GM10248 (cell line): ENCODE measurements at regions not wholly inside any gene's neighbourhood (a gene's known extent, or its start where the extent isn't known, plus 50 kb on each side); places are given as distances from the start of the nearest gene placed in this dataset.

Experiments
- CTCF ChIA-PET: fragments of 300-600 bp; sonication (Branson Sonifier 250); formaldehyde crosslinking; extraction: SDS; loops from one replicate; lab custom pipeline; 2021; ENCODE audit warnings: antibody characterized with exemption; lab: Yijun Ruan, JAX
- POLR2A ChIA-PET: fragments of 350-650 bp; sonication (Branson Sonifier 250); formaldehyde crosslinking; extraction: SDS; loops from one replicate; lab custom pipeline; 2020; ENCODE audit warnings: antibody characterized with exemption; lab: Yijun Ruan, JAX
- DNase-seq: peaks from one replicate; pipeline ENCODE4 v3.0.0; 2012; ENCODE audit errors: extremely low spot score
- TF ChIP-seq, protein P1 (sequence below): IDR thresholded peaks from 2 replicates; pipeline ENCODE4 v1.5.1; 2012; ENCODE audit warnings: mild to moderate bottlenecking, low read depth; ENCODE audit errors: extremely low read depth, missing control alignments, control extremely low read depth

DNA sequence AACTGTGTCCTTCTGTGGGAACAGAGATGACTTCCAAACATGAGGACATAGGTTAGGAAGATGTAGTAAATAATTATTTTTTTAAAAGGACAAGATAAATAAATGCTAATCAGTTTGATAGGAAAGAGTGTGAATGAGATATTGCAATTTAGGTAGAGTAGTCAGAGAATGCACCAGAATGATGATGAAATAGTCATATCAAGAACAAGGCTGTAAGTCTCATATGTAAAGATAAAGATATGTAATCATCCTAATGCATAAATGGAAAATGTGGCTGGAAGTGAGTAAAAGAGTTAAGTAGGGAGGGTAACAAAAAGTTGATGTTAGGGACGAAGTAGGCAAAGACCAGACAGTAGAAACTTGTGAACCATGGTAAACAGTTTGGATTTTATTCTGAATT, 1041.7 kb upstream of the MIR17HG start:
- POLR2A ChIA-PET: no interaction called here
- no peak for DNase-seq

DNA sequence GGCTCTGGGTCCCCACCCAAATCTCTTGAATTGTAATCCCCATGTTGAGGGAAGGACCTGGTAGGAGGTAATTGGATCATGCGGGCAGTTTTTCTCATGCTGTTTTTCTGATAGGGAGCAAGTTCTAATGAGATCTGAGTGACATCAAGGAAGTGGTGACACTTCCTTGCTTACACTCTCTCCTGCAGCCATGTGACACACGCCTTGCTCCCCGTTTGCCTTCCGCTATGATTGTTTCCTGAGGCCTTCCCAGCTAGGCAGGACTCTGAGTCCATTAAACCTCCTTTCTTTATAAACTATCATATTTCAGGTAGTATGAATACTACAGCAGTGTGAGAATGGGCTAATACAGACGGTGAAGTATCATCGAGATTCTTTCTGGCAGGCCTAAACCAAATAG, 1040.4 kb upstream of the MIR17HG start:
- no peak for DNase-seq
- TF ChIP-seq, protein P1, sequence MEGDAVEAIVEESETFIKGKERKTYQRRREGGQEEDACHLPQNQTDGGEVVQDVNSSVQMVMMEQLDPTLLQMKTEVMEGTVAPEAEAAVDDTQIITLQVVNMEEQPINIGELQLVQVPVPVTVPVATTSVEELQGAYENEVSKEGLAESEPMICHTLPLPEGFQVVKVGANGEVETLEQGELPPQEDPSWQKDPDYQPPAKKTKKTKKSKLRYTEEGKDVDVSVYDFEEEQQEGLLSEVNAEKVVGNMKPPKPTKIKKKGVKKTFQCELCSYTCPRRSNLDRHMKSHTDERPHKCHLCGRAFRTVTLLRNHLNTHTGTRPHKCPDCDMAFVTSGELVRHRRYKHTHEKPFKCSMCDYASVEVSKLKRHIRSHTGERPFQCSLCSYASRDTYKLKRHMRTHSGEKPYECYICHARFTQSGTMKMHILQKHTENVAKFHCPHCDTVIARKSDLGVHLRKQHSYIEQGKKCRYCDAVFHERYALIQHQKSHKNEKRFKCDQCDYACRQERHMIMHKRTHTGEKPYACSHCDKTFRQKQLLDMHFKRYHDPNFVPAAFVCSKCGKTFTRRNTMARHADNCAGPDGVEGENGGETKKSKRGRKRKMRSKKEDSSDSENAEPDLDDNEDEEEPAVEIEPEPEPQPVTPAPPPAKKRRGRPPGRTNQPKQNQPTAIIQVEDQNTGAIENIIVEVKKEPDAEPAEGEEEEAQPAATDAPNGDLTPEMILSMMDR: no peak
- ChIA-PET CTCF (no interaction called here), POLR2A (no interaction called here)

More for the DNA sequence above, 1041.7 kb upstream of the MIR17HG start:
- TF ChIP-seq, protein P1: no peak
- CTCF ChIA-PET: no interaction called here

DNA sequence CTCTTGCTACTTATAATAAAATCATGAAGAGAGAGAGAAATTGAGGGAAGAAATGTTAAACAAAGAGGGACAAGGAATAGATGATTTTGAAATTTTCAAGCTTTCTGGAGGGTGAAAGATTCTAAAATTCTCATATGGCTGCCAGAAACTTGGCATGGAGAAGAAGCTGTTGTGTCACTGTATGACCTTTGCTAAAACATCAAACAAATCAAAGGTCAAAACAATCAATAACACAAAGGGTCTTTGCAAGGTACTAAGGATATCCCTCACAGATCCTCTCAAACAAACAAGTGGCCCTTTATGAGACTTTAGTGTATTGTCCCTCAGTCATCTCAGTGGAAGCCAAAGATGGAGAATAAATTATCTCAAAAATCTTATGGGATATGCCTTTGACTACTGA, 1039.2 kb upstream of the MIR17HG start:
- ChIA-PET POLR2A (no interaction called here), CTCF (no interaction called here)
- TF ChIP-seq, protein P1: no peak
- DNase-seq: no peak

DNA sequence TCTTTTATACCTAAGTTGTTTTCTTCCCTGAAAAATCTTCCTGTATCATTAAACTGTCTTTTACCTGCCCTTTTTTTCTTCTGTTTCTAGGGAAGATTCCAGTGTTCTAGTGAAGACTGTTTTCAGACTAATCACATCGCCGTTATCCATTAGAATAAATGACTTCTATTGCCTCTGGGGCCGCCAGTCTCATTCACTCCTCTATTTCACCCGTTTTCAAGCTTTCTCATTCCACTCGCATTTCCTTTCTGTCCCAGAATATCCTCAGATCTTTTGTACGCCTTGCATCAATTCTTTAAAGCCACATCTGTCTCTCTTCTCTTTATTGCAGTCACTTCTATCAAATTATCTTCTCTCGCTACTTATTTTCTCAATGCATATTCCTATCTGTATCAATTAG, 1035.6 kb upstream of the MIR17HG start:
- CTCF ChIA-PET: interaction anchor here (0.9 to 1.2 kb wide), 2 partner anchors 10 to 11 kb away, joined by 3 read pairs; no protein-coding TSS in a partner anchor

DNA sequence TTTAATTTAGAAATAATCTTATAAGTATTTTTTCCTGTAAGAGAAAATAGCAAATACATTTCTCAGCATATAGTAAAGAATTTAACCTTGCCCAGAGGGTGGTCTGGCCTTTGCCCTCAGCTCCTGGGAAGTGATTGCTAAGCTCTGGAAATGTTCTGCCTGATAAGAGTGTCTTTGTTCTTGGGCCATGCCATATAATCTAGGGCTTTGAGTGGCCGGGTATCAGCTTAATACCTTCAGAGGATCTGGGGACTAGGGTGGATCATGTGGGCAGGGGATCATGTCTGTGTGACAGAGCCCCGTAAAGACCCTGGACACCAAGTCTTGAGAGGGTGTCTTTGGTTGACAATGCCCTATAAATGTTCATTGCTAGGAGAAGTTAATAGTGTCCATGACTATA, 1032.4 kb upstream of the MIR17HG start:
- ChIA-PET CTCF (no interaction called here), POLR2A (no interaction called here)
- TF ChIP-seq, protein P1: no peak
- DNase-seq: no peak

More for the DNA sequence above, 1035.6 kb upstream of the MIR17HG start:
- POLR2A ChIA-PET: no interaction called here
- TF ChIP-seq, protein P1: no peak
- no peak for DNase-seq

DNA sequence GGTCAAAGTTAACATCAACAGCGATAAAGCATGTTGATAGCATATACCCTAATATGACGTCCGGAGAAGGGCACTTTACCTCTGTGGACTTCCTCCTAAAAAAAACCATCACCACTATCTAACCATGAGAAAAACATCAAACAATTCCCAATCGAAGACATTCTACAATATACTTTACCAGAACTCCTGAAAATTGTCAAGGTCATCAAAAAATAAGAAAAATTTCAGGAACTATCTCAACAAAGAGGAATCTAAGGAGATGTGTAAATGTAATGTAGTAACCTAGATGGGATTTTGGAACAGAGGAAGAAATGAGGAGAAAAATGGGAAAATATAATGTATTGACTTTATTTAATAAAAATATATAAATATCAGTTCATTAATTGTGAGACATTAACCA, 1026.8 kb upstream of the MIR17HG start:
- CTCF ChIA-PET: no interaction called here
- TF ChIP-seq, protein P1: no peak
- no peak for DNase-seq
- POLR2A ChIA-PET: no interaction called here
